Astrocyte (in vitro differentiated cells and primary cell): ENCODE measurements at regions not wholly inside any gene's neighbourhood (a gene's known extent, or its start where the extent isn't known, plus 50 kb on each side); places are given as distances from the start of the nearest gene placed in this dataset.
"Not testable (repeated sequence)": the region's sequence is repeated elsewhere in the genome, so short reads cannot be mapped to it uniquely, and the experiment has no call there.

Experiments used
- DNase-seq: peaks from one replicate; pipeline ENCODE4 v3.0.0-alpha.2; 2010; ENCODE audit warnings: low read depth
- FAIRE-seq: peaks from 2 replicates; lab custom pipeline; 2011; peaks lifted over from hg19 to GRCh38; lab: Jason Lieb, UNC
- H2AFZ ChIP-seq: 2 replicates; pipeline ENCODE4 v1.6.0; 2012; ENCODE audit warnings: low read depth, low read length, inconsistent platforms
- H3K27ac ChIP-seq: 2 replicates; pipeline ENCODE4 v1.5.1; 2011; ENCODE audit warnings: low read depth, low read length, inconsistent platforms
- H3K27me3 ChIP-seq: 2 replicates; pipeline ENCODE4 v1.6.0; 2011; ENCODE audit warnings: low read length, inconsistent platforms; ENCODE audit not compliant: insufficient read depth
- H3K36me3 ChIP-seq: 2 replicates; pipeline ENCODE4 v1.5.1; 2011; ENCODE audit warnings: low read length, inconsistent platforms; ENCODE audit not compliant: insufficient read depth
- H3K4me1 ChIP-seq: 2 replicates; pipeline ENCODE4 v1.5.1; 2011; ENCODE audit warnings: low read length, inconsistent platforms; ENCODE audit not compliant: insufficient read depth
- H3K4me2 ChIP-seq: 2 replicates; pipeline ENCODE4 v1.6.0; 2012; ENCODE audit warnings: low read length, inconsistent platforms
- H3K4me3 ChIP-seq: 2 replicates; pipeline ENCODE4 v1.5.1; 2011; ENCODE audit warnings: low read depth, mild to moderate bottlenecking, low read length, inconsistent platforms; ENCODE audit not compliant: insufficient read depth
- H3K79me2 ChIP-seq: 2 replicates; pipeline ENCODE4 v1.6.0; 2012; ENCODE audit warnings: mild to moderate bottlenecking, low read length, inconsistent platforms; ENCODE audit not compliant: insufficient read depth
- H3K9ac ChIP-seq: 2 replicates; pipeline ENCODE4 v1.6.0; 2012; ENCODE audit warnings: mild to moderate bottlenecking, low read length, inconsistent platforms
- H3K9me3 ChIP-seq: 2 replicates; pipeline ENCODE4 v1.5.1; 2012; ENCODE audit warnings: low read depth, mild to moderate bottlenecking, low read length, inconsistent platforms; ENCODE audit not compliant: insufficient read depth
- H4K20me1 ChIP-seq: 2 replicates; pipeline ENCODE4 v1.6.0; 2012; ENCODE audit warnings: low read length, inconsistent platforms; ENCODE audit not compliant: insufficient read depth
- H3K27ac Mint-ChIP-seq: one replicate; pipeline ENCODE4 v1.8.0; 2021; ENCODE audit warnings: mild to moderate bottlenecking, mixed read lengths; ENCODE audit not compliant: unreplicated experiment
- H3K27me3 Mint-ChIP-seq: one replicate; pipeline ENCODE4 v1.8.0; 2021; ENCODE audit warnings: low read depth, mixed read lengths; ENCODE audit not compliant: unreplicated experiment
- H3K36me3 Mint-ChIP-seq: one replicate; pipeline ENCODE4 v1.8.0; 2021; ENCODE audit warnings: low read depth, mixed read lengths; ENCODE audit not compliant: unreplicated experiment
- H3K4me1 Mint-ChIP-seq: one replicate; pipeline ENCODE4 v1.8.0; 2021; ENCODE audit warnings: low read depth, mixed read lengths; ENCODE audit not compliant: unreplicated experiment
- H3K4me3 Mint-ChIP-seq: one replicate; pipeline ENCODE4 v1.8.0; 2021; ENCODE audit warnings: mild to moderate bottlenecking, moderate library complexity, mixed read lengths; ENCODE audit not compliant: unreplicated experiment
- H3K9me3 Mint-ChIP-seq: one replicate; pipeline ENCODE4 v1.8.0; 2021; ENCODE audit warnings: mild to moderate bottlenecking, mixed read lengths; ENCODE audit not compliant: unreplicated experiment
- CTCF ChIP-seq: IDR thresholded peaks from 2 replicates; pipeline ENCODE4 v1.5.1; 2011; ENCODE audit warnings: low read depth, mild to moderate bottlenecking, inconsistent platforms, low read length, moderate library complexity; ENCODE audit not compliant: insufficient read depth
- EZH2 ChIP-seq: IDR thresholded peaks from 2 replicates; pipeline ENCODE4 v1.6.1; 2012; ENCODE audit warnings: mild to moderate bottlenecking, low read length, inconsistent platforms; ENCODE audit not compliant: insufficient read depth

GRCh38 chr15:63448266-63448665 lies 56.1 kb upstream of the USP3 start:
- Histone ChIP-seq H4K20me1 (no peaks in the 10 kb centered on the region), H2AFZ (no peak overlapping the region), H3K79me2 (no peaks in the 10 kb centered on the region), H3K4me1 (no peaks in the 10 kb centered on the region), H3K9me3 (no peaks in the 10 kb centered on the region), H3K9ac (no peak overlapping the region), H3K4me3 (no peak overlapping the region), H3K4me2 (no peak overlapping the region), H3K27me3 (peaks cover 8% of the 10 kb centered on the region), H3K27ac (no peak overlapping the region), H3K36me3 (no peaks in the 10 kb centered on the region)
- H3K36me3 Mint-ChIP-seq = no peaks in the 10 kb centered on the region
- H3K4me3 Mint-ChIP-seq = no peak overlapping the region
- H3K27me3 Mint-ChIP-seq = peaks cover 29% of the 10 kb centered on the region
- TF ChIP-seq CTCF = no peak
- TF ChIP-seq EZH2 = no peak
- H3K9me3 Mint-ChIP-seq = no peaks in the 10 kb centered on the region
- H3K4me1 Mint-ChIP-seq = peaks cover 7% of the 10 kb centered on the region
- FAIRE-seq = no peak
- no peak for DNase-seq
- no peak overlapping the region for H3K27ac Mint-ChIP-seq

- H3K27me3 ChIP-seq, H3K9ac ChIP-seq, H2AFZ ChIP-seq, H3K27ac Mint-ChIP-seq, H3K79me2 ChIP-seq, H3K4me3 Mint-ChIP-seq, H3K36me3 ChIP-seq, H3K9me3 Mint-ChIP-seq, DNase-seq, H4K20me1 ChIP-seq, H3K4me3 ChIP-seq, FAIRE-seq, H3K36me3 Mint-ChIP-seq, H3K27ac ChIP-seq, H3K4me1 Mint-ChIP-seq, H3K4me2 ChIP-seq, H3K9me3 ChIP-seq, H3K4me1 ChIP-seq: not testable (repeated sequence)
- peaks cover 27% of the 10 kb centered on the region for H3K27me3 Mint-ChIP-seq
Measured at GRCh38 chr15:63448872-63449555, 55.4 kb upstream of the USP3 start.

- no peak overlapping the region for H3K27ac Mint-ChIP-seq
- no peaks in the 10 kb centered on the region for H3K79me2 ChIP-seq
- H3K4me3 ChIP-seq = no peak overlapping the region
- no peaks in the 10 kb centered on the region for H3K27me3 ChIP-seq
- H3K9me3 Mint-ChIP-seq = no peaks in the 10 kb centered on the region
- FAIRE-seq = no peak
- H3K9ac ChIP-seq = no peak overlapping the region
- no peaks in the 10 kb centered on the region for H3K4me1 ChIP-seq
- no peak for DNase-seq
- TF ChIP-seq EZH2 = no peak
- TF ChIP-seq CTCF = no peak
- no peaks in the 10 kb centered on the region for H4K20me1 ChIP-seq
- H3K36me3 Mint-ChIP-seq = no peaks in the 10 kb centered on the region
- H3K4me1 Mint-ChIP-seq = peaks cover 7% of the 10 kb centered on the region
- no peak overlapping the region for H3K4me3 Mint-ChIP-seq
- H3K36me3 ChIP-seq = no peaks in the 10 kb centered on the region
- no peak overlapping the region for H3K4me2 ChIP-seq
- H2AFZ ChIP-seq = no peak overlapping the region
- H3K27me3 Mint-ChIP-seq = peaks cover 20% of the 10 kb centered on the region
- no peak overlapping the region for H3K27ac ChIP-seq
- no peaks in the 10 kb centered on the region for H3K9me3 ChIP-seq
Measured at GRCh38 chr15:63449731-63450130, 54.7 kb upstream of the USP3 start.
